H1 (cell line): ENCODE measurements at regions not wholly inside any gene's neighbourhood (a gene's known extent, or its start where the extent isn't known, plus 50 kb on each side); places are given as distances from the start of the nearest gene placed in this dataset.

ENCODE experiments used
- CTCF ChIA-PET: fragments of 300-600 bp; sonication (Branson Sonifier 250); formaldehyde crosslinking; loops from one replicate; lab custom pipeline; 2021; ENCODE audit not compliant: partially characterized antibody; lab: Charles Lee
- POLR2A ChIA-PET: fragments of 300-600 bp; sonication (Branson Sonifier 250); formaldehyde crosslinking; loops from one replicate; lab custom pipeline; 2021; ENCODE audit warnings: inconsistent platforms; ENCODE audit not compliant: partially characterized antibody; lab: Charles Lee
- DNase-seq, 2 experiments: peaks; one replicate each; pipeline versions ENCODE4 v3.0.0 to v3.0.0-alpha.2; 2010 to 2022; ENCODE audit warnings: low spot score in 2 of 2, low read depth in 1 of 2, mixed read lengths in 1 of 2
- FAIRE-seq: peaks from 2 replicates; lab custom pipeline; 2011; peaks lifted over from hg19 to GRCh38; lab: Jason Lieb, UNC
- H2AFZ ChIP-seq: 2 replicates; pipeline ENCODE4 v1.8.1; 2012; ENCODE audit warnings: low read length, inconsistent platforms
- H2AK5ac ChIP-seq: 2 replicates; pipeline ENCODE4 v1.6.1; 2013; ENCODE audit warnings: low read depth, low read length
- H2BK120ac ChIP-seq: replicated peaks from 2 replicates; pipeline ENCODE3; 2013; ENCODE audit warnings: low read depth, low read length, inconsistent platforms
- H2BK12ac ChIP-seq: 2 replicates; pipeline ENCODE4 v1.6.1; 2013; ENCODE audit warnings: low read depth, low read length
- H2BK15ac ChIP-seq: 2 replicates; pipeline ENCODE4 v1.6.1; 2013; ENCODE audit warnings: low read length
- H2BK20ac ChIP-seq: 2 replicates; pipeline ENCODE4 v1.6.1; 2013; ENCODE audit warnings: low read length
- H2BK5ac ChIP-seq: 2 replicates; pipeline ENCODE4 v1.6.1; 2013; ENCODE audit warnings: low read depth, low read length
- H3K14ac ChIP-seq: 2 replicates; pipeline ENCODE4 v1.6.1; 2013; ENCODE audit warnings: inconsistent platforms; ENCODE audit not compliant: insufficient read length
- H3K18ac ChIP-seq: 2 replicates; pipeline ENCODE4 v1.6.1; 2013; ENCODE audit warnings: low read length; ENCODE audit errors: extremely low read depth
- H3K23ac ChIP-seq: 2 replicates; pipeline ENCODE4 v1.6.1; 2013; ENCODE audit warnings: inconsistent platforms; ENCODE audit not compliant: insufficient read length
- H3K23me2 ChIP-seq: 2 replicates; pipeline ENCODE4 v1.6.1; 2013; ENCODE audit warnings: low read depth, low read length
- H3K27ac ChIP-seq: 2 replicates; pipeline ENCODE4 v1.6.1; 2011; ENCODE audit warnings: low read depth, low read length, inconsistent platforms
- H3K27me3 ChIP-seq, 4 experiments: replicated peaks in 1 of 4; 1 replicate in 1 of 4; 2 replicates in 3 of 4; pipeline versions ENCODE4 v1.6.1 to v1.8.1; 2011 to 2013; ENCODE audit warnings: low read length in 3 of 4, mild to moderate bottlenecking in 3 of 4, inconsistent platforms in 2 of 4, mixed read lengths in 2 of 4, moderate library complexity in 1 of 4; ENCODE audit not compliant: control insufficient read depth in 3 of 4, insufficient read depth in 3 of 4; ENCODE audit errors: extremely low read depth in 1 of 4
- H3K36me3 ChIP-seq, 4 experiments: 2 replicates each; pipeline versions ENCODE4 v1.6.1 to v1.8.1; 2011 to 2013; ENCODE audit warnings: mild to moderate bottlenecking in 4 of 4, low read length in 3 of 4, moderate library complexity in 2 of 4, control low read depth in 1 of 4, inconsistent platforms in 1 of 4; ENCODE audit not compliant: insufficient read depth in 4 of 4, control insufficient read depth in 2 of 4
- H3K4ac ChIP-seq: replicated peaks from 2 replicates; pipeline ENCODE3; 2013; ENCODE audit warnings: low read length, low read depth, mixed read lengths, inconsistent platforms; ENCODE audit not compliant: insufficient read length
- H3K4me1 ChIP-seq, 4 experiments: replicated peaks in 1 of 4; 1 replicate in 1 of 4; 2 replicates in 3 of 4; pipeline versions ENCODE4 v1.6.1 to v1.8.1; 2011 to 2013; ENCODE audit warnings: low read length in 3 of 4, inconsistent platforms in 2 of 4, mixed read lengths in 1 of 4; ENCODE audit not compliant: insufficient read depth in 4 of 4, control insufficient read depth in 3 of 4
- H3K4me2 ChIP-seq, 2 experiments: 2 replicates each; pipeline versions ENCODE4 v1.6.1 to v1.8.1; 2011 to 2013; ENCODE audit warnings: low read depth in 2 of 2, low read length in 2 of 2, control low read depth in 1 of 2, inconsistent platforms in 1 of 2, mild to moderate bottlenecking in 1 of 2; ENCODE audit not compliant: insufficient read depth in 1 of 2
- H3K4me3 ChIP-seq, 4 experiments: fragments of 200-600, 300-600 bp in 1 of 4; sonication (generic), shearing (Covaris generic), sonication (Bioruptor Twin) in 1 of 4; 2 replicates each; pipeline versions ENCODE4 v1.5.1 to v1.8.1; 2011 to 2016; ENCODE audit warnings: low read length in 4 of 4, low read depth in 3 of 4, control low read depth in 2 of 4, inconsistent platforms in 2 of 4, mild to moderate bottlenecking in 2 of 4, mixed read lengths in 1 of 4, moderate library complexity in 1 of 4; ENCODE audit not compliant: insufficient read depth in 2 of 4; ENCODE audit errors: extremely low read depth in 1 of 4
- H3K56ac ChIP-seq: replicated peaks from 2 replicates; pipeline ENCODE3; 2013; ENCODE audit warnings: low read depth, mild to moderate bottlenecking, mixed read lengths, low read length, inconsistent platforms; ENCODE audit not compliant: insufficient read length
- H3K79me1 ChIP-seq: 2 replicates; pipeline ENCODE4 v1.6.1; 2013; ENCODE audit warnings: low read depth, low read length, control low read depth
- H3K79me2 ChIP-seq, 2 experiments: 2 replicates each; pipeline versions ENCODE4 v1.6.1 to v1.8.1; 2012 to 2013; ENCODE audit warnings: low read length in 2 of 2, mild to moderate bottlenecking in 2 of 2, inconsistent platforms in 1 of 2; ENCODE audit not compliant: insufficient read depth in 2 of 2, control insufficient read depth in 1 of 2
- H3K9ac ChIP-seq, 4 experiments: replicated peaks in 1 of 4; 1 replicate in 1 of 4; 2 replicates in 3 of 4; pipeline versions ENCODE4 v1.6.1 to v1.8.1; 2011 to 2013; ENCODE audit warnings: low read depth in 3 of 4, low read length in 3 of 4, control low read depth in 2 of 4, mild to moderate bottlenecking in 2 of 4, moderate library complexity in 2 of 4, inconsistent platforms in 1 of 4; ENCODE audit errors: extremely low read depth in 1 of 4
- H3K9me3 ChIP-seq, 2 experiments: 2 replicates each; pipeline versions ENCODE4 v1.6.1 to v1.8.1; 2012 to 2013; ENCODE audit warnings: mild to moderate bottlenecking in 2 of 2, moderate library complexity in 2 of 2, control low read depth in 1 of 2, inconsistent platforms in 1 of 2, low read depth in 1 of 2, low read length in 1 of 2, mixed read lengths in 1 of 2; ENCODE audit not compliant: insufficient read depth in 2 of 2
- H4K20me1 ChIP-seq, 2 experiments: replicated peaks in 1 of 2; 2 replicates each; pipeline versions ENCODE3 to v1.8.1; 2011 to 2013; ENCODE audit warnings: inconsistent platforms in 2 of 2, low read length in 2 of 2, mild to moderate bottlenecking in 1 of 2; ENCODE audit not compliant: insufficient read depth in 2 of 2, control insufficient read depth in 1 of 2
- H4K5ac ChIP-seq: 2 replicates; pipeline ENCODE4 v1.6.1; 2013; ENCODE audit warnings: low read length, low read depth, mixed read lengths, inconsistent platforms; ENCODE audit not compliant: insufficient read length
- H4K8ac ChIP-seq: 2 replicates; pipeline ENCODE4 v1.8.0; 2013; ENCODE audit warnings: mild to moderate bottlenecking, moderate library complexity, low read length, inconsistent platforms; ENCODE audit not compliant: insufficient read depth; ENCODE audit errors: extremely low read depth
- H4K91ac ChIP-seq: replicated peaks from 2 replicates; pipeline ENCODE3; 2013; ENCODE audit warnings: low read length, mixed read lengths, inconsistent platforms; ENCODE audit not compliant: insufficient read length
- ATF3 ChIP-seq: IDR thresholded peaks from 2 replicates; pipeline ENCODE4 v1.6.1; 2011; ENCODE audit warnings: low read depth, mild to moderate bottlenecking, low read length; ENCODE audit not compliant: insufficient read depth
- CBX8 ChIP-seq: fragments of 300-800, 300-1000 bp; sonication (generic); IDR thresholded peaks from 2 replicates; pipeline ENCODE4 v1.7.1; 2016; ENCODE audit warnings: low read depth, low read length, borderline replicate concordance
- CEBPB ChIP-seq: IDR thresholded peaks from 2 replicates; pipeline ENCODE4 v1.6.1; 2012; ENCODE audit warnings: low read depth, low read length
- HDAC6 ChIP-seq: IDR thresholded peaks from one replicate; pipeline ENCODE4 v1.7.1; 2012; ENCODE audit warnings: low read depth, mild to moderate bottlenecking, inconsistent platforms, low read length, moderate library complexity
- POLR2AphosphoS5 ChIP-seq: IDR thresholded peaks from 2 replicates; pipeline ENCODE4 v1.6.1; 2011; ENCODE audit warnings: low read depth, low read length
- SIRT6 ChIP-seq: IDR thresholded peaks from one replicate; pipeline ENCODE4 v1.7.1; 2012; ENCODE audit warnings: low read length, inconsistent platforms
- WGBS, 2 experiments: shearing (Covaris generic) in 1 of 2; methylation state at CpG; one replicate each; pipeline versions ENCODE4 v1.1.6 to v1.1.7; 2013 to 2015; ENCODE audit warnings: low lambda C conversion rate in 2 of 2, mixed read lengths in 2 of 2, inconsistent platforms in 1 of 2, low coverage in 1 of 2, missing lambda C conversion rate in 1 of 2; ENCODE audit not compliant: insufficient replicate concordance in 2 of 2, insufficient coverage in 1 of 2, insufficient read length in 1 of 2; ENCODE audit errors: extremely low coverage in 1 of 2, missing lambda C conversion rate in 1 of 2; 5-methylcytosine and 5-hydroxymethylcytosine counted together
- TF ChIP-seq, protein P1 (sequence below): IDR thresholded peaks from 2 replicates; pipeline ENCODE4 v1.6.1; 2012; ENCODE audit warnings: inconsistent platforms

GRCh38 chr1:116278541-116278866, 94.5 kb upstream of the ATP1A1 start:
- Histone ChIP-seq H4K8ac (no peak overlapping the region), H3K27ac (no peak overlapping the region), H3K4ac (no peak overlapping the region), H3K79me2 (no peaks in the 10 kb centered on the region), H4K91ac (no peak overlapping the region), H2BK5ac (no peak overlapping the region), H2BK120ac (no peak overlapping the region), H3K4me2 (no peak overlapping the region), H4K20me1 (no peaks in the 10 kb centered on the region), H3K18ac (no peak overlapping the region), H3K4me1 (no peaks in the 10 kb centered on the region), H3K36me3 (no peaks in the 10 kb centered on the region; a peak in 1 of 8 replicates), H3K4me3 (no peak overlapping the region), H3K79me1 (no peaks in the 10 kb centered on the region), H3K14ac (no peak overlapping the region), H2AK5ac (no peak overlapping the region), H3K27me3 (no peaks in the 10 kb centered on the region), H2BK15ac (no peak overlapping the region), H3K9me3 (no peaks in the 10 kb centered on the region), H2BK12ac (no peak overlapping the region), H3K56ac (no peak overlapping the region), H3K23me2 (no peaks in the 10 kb centered on the region), H3K9ac (no peak overlapping the region), H2AFZ (peak overlapping the region; percentile 20; the same call in 1 of the 2 replicates), H4K5ac (no peak overlapping the region), H3K23ac (no peak overlapping the region), H2BK20ac (no peak overlapping the region)
- FAIRE-seq (no peak), DNase-seq (no peak)
- POLR2A ChIA-PET = interaction anchor here (0.7 kb wide), 1 partner anchor 12 kb away, joined by 3 read pairs; no protein-coding TSS in a partner anchor
- 93% methylated on average over 6 of the region's 6 CpGs; no CpG with 5 or more reads in 1 of the 2 experiments for WGBS, 2 experiments
- CTCF ChIA-PET = interaction anchor here (1.1 kb wide), 1 partner anchor 11 kb away, joined by 3 read pairs; no protein-coding TSS in a partner anchor
- TF ChIP-seq, protein P1, sequence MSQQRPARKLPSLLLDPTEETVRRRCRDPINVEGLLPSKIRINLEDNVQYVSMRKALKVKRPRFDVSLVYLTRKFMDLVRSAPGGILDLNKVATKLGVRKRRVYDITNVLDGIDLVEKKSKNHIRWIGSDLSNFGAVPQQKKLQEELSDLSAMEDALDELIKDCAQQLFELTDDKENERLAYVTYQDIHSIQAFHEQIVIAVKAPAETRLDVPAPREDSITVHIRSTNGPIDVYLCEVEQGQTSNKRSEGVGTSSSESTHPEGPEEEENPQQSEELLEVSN = no peak
- no peak for TF ChIP-seq CBX8
- no peak for TF ChIP-seq HDAC6
- TF ChIP-seq SIRT6 = no peak
- TF ChIP-seq POLR2AphosphoS5 = no peak
- TF ChIP-seq CEBPB = no peak
- TF ChIP-seq ATF3 = no peak
